GM18507 (cell line): ENCODE measurements at regions not wholly inside any gene's neighbourhood (a gene's known extent, or its start where the extent isn't known, plus 50 kb on each side); places are given as distances from the start of the nearest gene placed in this dataset.
"Not testable (repeated sequence)": the region's sequence is repeated elsewhere in the genome, so short reads cannot be mapped to it uniquely, and the experiment has no call there.

Experiments used
- DNase-seq: peaks from one replicate; pipeline ENCODE4 v3.0.0; 2011; ENCODE audit warnings: low read depth; ENCODE audit not compliant: insufficient read length; ENCODE audit errors: extremely low spot score
- FAIRE-seq: peaks from 2 replicates; lab custom pipeline; 2011; peaks lifted over from hg19 to GRCh38; lab: Jason Lieb, UNC

- DNase-seq (no peak), FAIRE-seq (no peak)
Measured at GRCh38 chr4:33658971-33659370, 2585.3 kb downstream of the ARAP2 start.

DNA sequence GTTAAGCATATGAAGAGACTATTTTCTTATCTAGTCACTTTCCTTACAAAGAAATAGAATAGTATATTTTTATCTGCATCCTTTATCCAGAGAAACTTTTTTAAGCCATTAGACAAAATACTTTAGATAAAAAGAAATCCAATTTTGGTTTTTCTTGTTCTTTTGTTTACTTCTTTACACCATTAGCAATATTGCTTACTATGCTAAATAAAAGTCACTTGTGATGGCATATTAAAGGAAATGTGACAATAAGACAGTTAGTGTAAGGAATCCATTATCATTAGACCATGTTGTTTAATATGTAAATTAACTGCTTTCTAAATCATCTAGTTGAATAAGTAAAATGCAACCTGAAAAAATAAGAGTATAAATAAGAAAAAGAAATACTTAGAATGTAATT, 2582.7 kb downstream of the ARAP2 start:
- DNase-seq (no peak), FAIRE-seq (no peak)

DNA sequence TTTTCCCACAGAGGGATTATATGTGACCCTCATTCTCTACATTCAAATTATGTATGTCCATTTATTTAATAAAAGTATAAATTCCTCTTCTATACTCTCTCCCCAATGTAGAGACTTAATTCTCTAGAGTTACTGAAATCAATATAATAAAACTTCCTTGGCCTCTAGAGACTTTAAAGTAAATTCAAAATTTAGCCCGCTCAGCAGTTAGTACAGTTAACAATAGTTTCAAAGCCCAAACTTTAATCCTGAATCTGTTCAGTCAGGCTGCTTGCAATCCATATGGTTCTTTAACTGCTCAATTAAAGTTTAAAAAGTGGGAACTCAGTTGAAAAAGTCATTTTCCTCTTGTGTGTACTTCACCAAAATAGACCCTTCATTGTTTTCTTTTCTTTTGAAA, 2558.4 kb downstream of the ARAP2 start:
- DNase-seq (no peak), FAIRE-seq (no peak)

DNA sequence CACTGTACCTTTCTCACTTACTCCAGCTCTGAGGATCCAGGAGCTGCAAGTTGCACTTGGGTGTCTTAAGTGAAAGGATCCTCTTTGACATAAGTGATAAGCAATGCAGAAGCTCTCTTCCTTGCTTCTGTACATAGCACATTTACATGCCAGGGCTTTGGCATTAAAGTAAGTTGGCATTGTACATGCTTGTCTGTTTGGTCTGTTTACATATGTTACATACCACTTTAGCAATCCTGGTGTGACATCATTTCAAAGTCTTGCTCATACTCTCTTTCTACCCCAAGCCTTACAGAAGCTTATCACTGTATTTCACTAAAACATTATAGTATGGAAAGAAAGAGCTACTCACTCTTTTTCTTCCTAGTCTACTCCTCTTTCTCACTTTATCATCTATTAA, 2548.3 kb downstream of the ARAP2 start:
- DNase-seq = no peak
- FAIRE-seq = no peak

DNA sequence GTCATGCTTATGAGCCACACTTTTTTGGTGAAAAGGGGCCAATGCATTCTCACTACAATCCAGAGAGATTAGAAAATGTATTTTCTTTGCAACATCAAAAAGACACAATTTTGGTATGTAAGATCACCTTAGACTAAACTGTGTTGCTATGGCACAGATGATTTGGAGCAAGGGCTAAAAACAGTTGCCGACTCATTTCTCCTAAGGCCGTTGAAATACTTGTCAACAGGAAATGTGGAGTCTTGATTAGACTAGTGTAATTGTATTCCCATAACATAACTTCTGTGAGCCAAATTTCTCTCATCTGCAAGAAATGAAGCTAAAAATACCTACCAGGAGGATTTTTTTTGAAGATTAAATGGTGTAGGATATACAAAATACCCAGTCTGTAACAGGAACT, 2547.7 kb downstream of the ARAP2 start:
- FAIRE-seq = no peak
- DNase-seq = no peak

DNA sequence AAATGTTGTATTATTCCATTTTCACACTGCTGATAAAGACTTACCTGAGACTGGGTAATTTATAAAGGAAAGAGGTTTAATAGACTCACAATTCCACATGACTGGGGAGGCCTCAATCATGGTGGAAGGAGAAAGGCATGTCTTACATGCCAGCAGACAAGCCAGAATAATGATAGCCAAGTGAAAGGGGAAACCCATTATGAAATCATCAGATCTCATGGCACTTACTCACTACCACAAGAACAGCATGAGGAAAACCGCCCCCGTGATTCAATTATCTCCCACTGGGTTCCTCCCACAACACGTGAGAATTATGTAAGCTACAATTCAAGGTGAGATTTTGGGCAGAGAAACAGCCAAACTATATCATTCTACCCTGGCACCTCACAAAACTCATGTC, 2535.1 kb downstream of the ARAP2 start:
- FAIRE-seq (no peak), DNase-seq (no peak)

GRCh38 chr4:33711826-33712225, 2532.5 kb downstream of the ARAP2 start:
- no peak for FAIRE-seq

GRCh38 chr4:33714971-33715370, 2529.3 kb downstream of the ARAP2 start:
- FAIRE-seq (no peak), DNase-seq (no peak)

More at GRCh38 chr4:33711826-33712225, 2532.5 kb downstream of the ARAP2 start:
- DNase-seq = no peak

- FAIRE-seq (no peak), DNase-seq (no peak)
Measured at GRCh38 chr4:33715841-33716395, 2528.4 kb downstream of the ARAP2 start.

DNA sequence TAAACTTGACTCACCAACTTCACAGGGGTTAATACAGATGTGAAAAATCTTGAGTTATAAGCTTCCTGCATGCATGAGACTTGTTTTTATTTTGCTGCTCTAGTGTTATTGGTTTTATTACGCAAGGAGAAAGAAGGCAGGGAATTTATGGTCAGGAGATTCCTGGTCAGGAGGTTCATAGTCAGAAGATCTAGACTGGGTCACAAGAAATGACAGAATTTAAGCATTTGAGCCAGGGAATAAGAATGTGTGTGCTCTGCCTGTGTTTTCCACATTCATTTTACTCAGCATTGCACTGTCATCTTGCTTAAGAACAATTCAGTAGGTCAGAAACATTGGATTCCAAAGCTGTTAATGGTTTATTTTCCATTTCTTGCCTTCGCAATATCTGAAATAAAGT, 2522.1 kb downstream of the ARAP2 start:
- DNase-seq (no peak), FAIRE-seq (no peak)

DNA sequence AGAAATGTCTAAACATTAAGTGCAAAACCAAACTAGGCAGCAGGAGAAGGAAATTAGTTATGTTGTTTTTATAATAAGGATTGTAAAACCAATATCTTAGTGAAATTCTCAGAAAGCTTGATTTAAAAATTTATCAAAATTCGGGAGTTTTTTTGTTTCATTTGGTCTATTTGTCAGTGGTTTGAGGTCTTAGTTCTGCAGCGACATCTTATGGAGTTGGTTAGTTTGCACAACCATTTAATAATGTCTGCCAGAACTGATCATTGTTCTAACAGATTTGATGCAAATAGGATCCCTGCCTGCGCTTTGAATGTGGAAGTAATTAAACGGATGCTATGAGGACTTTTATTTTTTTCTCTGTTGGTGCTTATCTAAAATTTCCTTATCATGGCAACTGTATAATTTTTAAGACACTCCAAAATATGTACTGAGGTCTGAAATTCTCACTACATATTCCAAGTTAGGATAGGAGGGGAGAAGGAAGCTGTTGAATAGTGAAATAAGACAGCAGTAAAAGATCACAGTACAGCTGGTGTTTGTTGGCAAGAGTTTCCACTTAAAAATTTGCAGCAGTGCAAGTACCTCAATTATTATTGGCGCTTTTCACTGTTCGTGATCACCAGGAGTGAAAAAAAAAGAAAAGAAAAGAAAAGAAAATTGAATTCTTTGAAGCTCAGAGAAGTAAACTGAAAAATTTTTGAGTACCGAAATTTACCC, 2521.4 kb downstream of the ARAP2 start:
- no peak for FAIRE-seq
- no peak for DNase-seq

DNA sequence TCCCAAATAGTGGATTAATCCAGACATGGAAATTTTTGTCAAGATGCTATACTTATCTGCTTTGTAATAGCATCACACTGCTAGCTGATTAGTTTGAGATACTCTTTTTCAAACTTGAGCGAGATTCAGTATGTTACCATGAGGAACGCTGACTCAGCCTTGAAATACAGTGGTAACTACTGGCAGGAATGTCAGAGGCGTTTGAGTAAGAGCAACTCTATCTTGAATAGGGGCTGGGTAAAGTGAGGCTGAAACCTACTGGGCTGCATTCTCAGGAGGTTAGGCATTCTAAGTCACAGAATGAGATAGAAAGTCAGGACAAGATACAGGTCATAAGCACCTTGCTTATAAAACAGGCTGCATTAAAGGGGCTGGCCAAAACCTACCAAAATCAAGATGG, 2519.6 kb downstream of the ARAP2 start:
- FAIRE-seq (no peak), DNase-seq (no peak)

- DNase-seq (no peak), FAIRE-seq (no peak)
Measured at GRCh38 chr4:33725861-33726260, 2518.5 kb downstream of the ARAP2 start.

DNA sequence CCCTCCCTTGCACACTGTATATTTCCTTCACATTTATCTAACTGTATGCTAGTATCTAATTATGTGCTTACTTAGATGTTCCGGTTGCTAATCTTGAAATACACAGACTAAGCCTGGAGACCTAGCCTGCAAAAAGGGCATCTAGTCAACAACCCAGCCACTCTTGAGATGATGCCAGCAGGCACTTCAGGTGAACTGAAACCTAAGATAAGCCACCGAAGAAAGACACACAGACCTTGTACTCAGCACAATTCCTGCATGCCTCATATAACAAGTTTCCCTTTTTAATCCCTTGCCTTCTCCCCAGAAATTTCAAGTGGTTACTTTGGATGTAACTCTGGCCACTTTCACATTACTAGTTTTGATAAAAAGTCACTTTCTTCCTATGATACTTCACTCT, 2506.6 kb downstream of the ARAP2 start:
- DNase-seq = no peak
- FAIRE-seq = no peak

DNA sequence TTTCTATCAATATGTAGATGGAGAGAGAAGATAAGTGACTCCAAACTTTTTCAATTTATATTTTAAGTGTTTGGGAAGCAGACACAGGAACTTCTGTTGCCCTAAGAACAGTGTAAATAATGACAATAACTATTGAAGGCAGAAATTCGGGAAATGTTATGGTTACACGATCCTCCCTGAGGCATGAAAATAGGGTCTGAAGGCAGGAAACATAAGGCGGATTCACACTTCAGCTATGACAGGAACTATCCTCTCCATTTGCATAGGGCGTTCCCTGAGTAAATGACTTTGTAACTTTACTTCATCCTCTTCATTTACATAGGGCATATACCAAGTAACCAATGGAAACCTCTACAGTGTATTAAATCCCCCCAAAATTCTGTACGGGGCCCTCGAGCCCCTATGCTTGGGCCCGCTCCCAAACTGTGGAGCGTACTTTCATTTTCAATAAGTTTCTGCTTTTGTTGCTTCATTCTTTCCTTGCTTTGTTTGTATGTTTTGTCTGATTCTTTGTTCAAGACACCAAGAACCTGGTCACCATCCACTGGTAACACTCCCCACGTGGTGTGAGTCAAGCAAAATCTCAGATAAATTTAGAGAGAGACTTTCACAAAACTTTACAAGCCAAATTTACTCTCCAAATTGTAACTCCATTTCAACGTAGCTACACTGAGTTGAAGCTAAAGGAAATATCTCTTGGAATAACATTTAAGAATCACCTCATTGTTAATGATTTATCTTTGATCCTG, 2504.3 kb downstream of the ARAP2 start:
- no peak for DNase-seq
- no peak for FAIRE-seq

GRCh38 chr4:33740871-33741270, 2503.4 kb downstream of the ARAP2 start:
- FAIRE-seq = not testable (repeated sequence)

GRCh38 chr4:33746979-33747378, 2497.3 kb downstream of the ARAP2 start:
- no peak for DNase-seq

More at GRCh38 chr4:33740871-33741270, 2503.4 kb downstream of the ARAP2 start:
- DNase-seq = not testable (repeated sequence)

DNA sequence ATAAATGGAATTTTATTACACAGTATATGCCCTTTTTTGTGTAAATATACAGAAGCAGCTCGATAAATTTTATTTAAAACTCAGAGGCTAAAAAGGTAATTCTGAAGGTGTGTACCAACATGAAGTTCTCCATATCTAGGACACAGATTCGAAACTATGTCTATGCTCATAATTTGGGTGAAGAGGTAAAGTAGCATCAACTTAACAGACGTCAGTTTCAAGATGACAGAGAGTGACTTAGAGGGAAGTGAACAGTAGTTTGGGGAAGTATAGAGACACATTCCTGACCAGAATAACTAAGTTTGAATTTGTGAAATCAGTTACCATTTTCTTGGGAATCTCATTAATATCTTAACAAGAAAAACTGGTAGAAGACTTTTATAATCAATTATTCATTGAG, 2493.3 kb downstream of the ARAP2 start:
- FAIRE-seq (no peak), DNase-seq (no peak)

More at GRCh38 chr4:33746979-33747378, 2497.3 kb downstream of the ARAP2 start:
- FAIRE-seq = no peak

GRCh38 chr4:33772582-33772981, 2471.7 kb downstream of the ARAP2 start:
- DNase-seq (no peak), FAIRE-seq (no peak)

GRCh38 chr4:33780952-33781791, 2463.1 kb downstream of the ARAP2 start:
- DNase-seq (no peak), FAIRE-seq (no peak)
